NCI-H1436 treated with DMSO at 0.1 percent for 48 hours (cell line): ENCODE measurements at regions not wholly inside any gene's neighbourhood (a gene's known extent, or its start where the extent isn't known, plus 50 kb on each side); places are given as distances from the start of the nearest gene placed in this dataset.
"Not testable (repeated sequence)": the region's sequence is repeated elsewhere in the genome, so short reads cannot be mapped to it uniquely, and the experiment has no call there.

Experiments used
- DNase-seq: peaks from one replicate; lab custom pipeline; 2025; lab: John Stamatoyannopoulos, UW

DNA sequence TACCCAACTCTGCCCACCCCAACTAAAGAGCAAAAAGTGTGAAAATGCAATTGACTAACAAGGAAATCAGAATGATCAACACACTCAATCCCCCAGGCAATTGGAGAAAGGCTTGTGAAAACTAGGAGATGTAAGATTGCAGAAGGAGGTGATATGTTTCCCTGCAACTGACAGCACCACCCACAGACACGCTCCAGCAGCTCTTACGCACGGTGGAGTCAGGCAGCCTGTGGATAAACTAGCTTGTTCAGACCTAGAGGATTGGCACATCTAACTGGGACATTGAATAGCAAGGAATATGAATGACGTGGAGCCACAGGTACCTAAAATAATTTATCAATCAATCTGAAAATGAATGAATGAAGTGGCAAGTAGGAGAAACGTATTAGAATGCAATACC lies 125.7 kb upstream of the MYO3A start:
- DNase-seq, result no peak

- DNase-seq, result no peak
Observed at GRCh38 chr10:25811052-25811685, 122.9 kb upstream of the MYO3A start.

DNA sequence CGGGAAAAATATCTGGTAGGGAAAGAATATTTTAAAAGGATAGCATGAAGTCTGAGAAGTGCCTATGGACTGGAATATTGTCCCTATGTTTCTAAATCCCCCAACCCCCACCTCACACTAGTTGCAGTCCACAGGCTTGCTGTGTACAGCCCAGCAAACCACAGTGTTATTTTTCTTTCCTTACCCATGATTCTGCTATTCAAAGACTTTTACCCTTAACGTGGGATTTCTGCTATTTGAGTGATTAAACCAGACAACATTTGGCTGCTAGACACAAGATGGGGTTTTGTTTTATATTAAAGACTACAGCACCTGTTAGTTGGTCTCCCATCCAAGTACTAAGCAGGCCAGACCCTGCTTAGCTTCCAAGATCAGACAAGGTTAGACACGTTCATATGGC lies 120.5 kb upstream of the MYO3A start:
- no peak for DNase-seq

DNA sequence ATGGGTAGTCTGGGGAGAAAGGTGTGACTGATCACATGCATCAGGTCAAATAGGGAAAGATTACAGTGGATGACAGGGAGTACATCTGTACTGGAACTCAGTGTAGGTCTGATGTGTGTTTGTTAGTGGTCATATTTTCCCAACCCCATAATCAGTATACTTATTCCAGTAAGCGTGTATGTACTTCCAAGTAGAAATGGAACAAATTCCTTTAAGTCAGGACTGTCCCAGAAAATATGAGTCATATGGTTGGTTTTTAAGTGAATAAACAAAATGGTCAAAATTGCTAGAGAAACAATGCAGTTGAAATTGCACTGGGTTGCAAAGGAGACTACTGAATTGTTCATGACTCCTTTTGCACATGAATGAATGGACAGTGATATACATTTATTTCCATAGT lies 118.8 kb upstream of the MYO3A start:
- DNase-seq, result no peak

DNA sequence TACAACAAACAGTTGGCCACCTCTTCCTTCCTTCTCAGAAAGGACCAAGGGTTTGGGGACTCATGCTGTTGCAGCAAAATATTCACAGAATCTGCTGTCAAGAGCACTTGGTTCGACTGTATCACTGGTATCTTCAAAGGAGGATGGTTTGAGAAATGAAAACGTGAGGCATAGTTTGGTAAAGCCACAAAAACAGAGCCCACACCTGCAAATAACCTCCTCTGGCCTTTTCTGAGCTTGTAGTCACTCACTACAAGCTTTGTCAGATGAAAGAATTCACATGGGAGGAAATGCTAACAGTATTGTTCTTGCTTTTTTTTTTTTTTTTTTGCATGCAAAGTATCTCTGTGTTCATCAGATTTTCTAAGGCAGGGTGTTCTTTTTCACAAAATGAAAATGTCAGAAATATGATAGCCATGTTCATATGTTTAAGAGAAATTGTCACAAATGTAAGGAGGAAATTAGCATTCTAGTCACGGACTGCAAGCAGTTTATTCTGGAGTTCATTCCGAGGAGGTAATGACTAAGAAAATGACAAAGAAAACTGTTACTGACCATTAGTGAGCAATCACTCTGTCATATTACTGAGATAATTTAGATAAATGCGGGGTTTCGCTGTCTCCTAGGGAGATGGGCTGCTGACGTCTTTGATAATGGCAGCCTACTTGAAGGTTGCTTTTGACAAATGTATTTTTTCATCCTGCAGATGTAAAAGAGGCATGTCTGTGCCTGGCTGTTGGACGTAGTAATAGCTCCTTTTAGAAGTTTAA lies 117.8 kb upstream of the MYO3A start:
- DNase-seq, result peak; percentile 99

GRCh38 chr10:25817200-25817599 lies 116.8 kb upstream of the MYO3A start:
- no peak for DNase-seq

DNA sequence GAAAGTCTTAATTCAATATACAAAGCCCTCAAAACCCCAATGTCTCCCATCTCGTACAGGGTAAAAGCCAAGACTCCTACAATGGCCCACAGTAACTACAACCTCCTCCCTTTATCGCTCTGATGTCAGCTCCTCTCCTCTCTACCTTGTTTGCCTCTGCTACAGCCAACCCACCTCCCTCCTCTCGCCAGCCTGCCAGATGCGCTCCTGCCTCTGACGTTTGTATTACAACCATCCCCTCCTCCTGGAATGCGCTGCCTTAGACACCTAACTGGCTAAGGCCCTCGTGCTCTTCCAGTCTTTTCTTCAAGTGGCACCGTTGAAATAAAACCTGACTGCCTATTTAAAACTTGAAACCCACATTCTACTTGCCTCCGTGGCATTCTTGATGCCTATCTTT lies 115.3 kb upstream of the MYO3A start:
- DNase-seq, result peak; percentile 78

GRCh38 chr10:25820472-25820871 lies 113.6 kb upstream of the MYO3A start:
- DNase-seq, result no peak

- DNase-seq, result no peak
Observed at GRCh38 chr10:25820874-25821273, 113.2 kb upstream of the MYO3A start.

DNA sequence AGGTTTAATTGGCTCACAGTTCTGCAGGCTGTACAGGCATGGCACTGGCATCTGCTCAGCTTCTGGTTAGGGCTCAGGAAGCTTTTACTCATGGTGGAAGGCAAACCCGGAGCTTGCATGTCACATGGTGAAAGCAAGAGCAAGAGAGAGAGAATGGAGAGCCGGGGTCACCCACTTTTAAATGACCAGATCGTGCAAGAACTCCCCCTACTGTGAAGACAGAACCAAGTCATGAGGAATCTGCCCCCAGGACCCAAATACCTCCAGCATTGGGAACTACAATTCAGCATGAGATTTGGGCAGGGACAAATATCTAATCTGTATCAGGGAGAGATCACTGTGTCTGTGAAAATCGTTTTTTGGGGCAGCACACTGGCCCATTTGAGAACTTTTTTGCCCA lies 110.0 kb upstream of the MYO3A start:
- DNase-seq, result no peak

DNA sequence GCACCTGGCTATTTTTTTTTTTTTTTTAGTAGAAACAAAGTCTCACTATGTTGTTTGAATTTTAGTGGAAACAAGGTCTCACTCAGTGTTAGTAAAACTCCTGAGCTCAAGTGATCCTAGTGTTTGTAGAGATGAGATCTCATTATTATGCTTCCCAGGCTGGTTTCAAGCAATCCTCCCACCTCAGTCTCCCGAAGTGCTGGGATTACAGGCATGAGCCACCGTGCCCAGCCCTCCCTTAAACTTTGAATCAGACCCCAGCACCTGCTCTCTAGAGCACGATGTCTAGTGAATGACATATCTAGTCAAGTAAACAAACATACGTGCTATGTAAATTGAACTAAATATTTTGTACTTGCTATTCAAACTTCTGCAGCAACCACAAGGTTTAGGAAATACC lies 105.6 kb upstream of the MYO3A start:
- no peak for DNase-seq

GRCh38 chr10:25831080-25831479 lies 102.9 kb upstream of the MYO3A start:
- DNase-seq, result no peak

- no peak for DNase-seq
Observed at GRCh38 chr10:25839683-25840082, 94.3 kb upstream of the MYO3A start.

DNA sequence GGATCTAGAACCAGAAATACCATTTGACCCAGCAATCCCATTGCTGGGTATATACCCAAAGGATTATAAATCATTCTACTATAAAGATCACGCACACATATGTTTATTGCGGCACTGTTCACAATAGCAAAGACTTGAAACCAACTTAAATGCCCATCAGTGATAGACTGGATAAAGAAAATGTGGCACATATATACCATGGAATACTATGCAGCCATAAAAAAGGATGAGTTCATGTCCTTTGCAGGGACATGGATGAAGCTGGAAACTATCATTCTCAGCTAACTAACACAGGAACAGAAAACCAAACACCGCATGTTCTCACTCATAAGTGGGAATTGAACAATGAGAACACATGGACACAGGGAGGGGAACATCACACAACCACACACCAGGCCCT lies 93.2 kb upstream of the MYO3A start:
- DNase-seq, result not testable (repeated sequence)

- no peak for DNase-seq
Observed at GRCh38 chr10:25842146-25842545, 91.9 kb upstream of the MYO3A start.

DNA sequence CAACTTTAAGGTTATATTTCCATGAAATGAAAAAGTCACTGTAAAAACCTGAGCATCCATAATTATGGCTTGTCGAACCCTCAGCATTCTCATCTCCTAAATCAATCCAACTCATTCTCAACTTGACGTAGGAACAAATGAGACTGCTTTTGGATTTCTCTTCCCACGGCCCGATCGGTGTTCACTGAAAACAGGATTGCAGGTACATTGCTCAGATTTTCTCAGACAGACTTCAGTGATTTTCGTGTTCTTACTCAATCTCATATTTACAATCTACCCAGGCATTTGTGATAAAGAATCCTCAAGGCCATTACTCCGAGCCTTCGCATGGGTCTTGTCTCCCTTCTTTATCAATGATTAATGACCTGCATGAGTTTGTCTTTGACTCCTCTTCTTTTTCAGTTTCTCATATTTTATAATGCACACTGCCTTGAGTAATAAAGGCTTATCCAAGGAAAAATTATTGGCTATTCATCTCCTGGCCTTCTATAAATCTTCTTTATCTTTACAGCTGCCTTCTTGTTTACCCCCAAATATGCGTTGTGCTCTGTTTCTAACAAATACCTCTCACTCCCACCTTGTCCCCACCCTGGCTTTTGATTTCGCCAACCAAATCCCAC lies 90.4 kb upstream of the MYO3A start:
- no peak for DNase-seq

DNA sequence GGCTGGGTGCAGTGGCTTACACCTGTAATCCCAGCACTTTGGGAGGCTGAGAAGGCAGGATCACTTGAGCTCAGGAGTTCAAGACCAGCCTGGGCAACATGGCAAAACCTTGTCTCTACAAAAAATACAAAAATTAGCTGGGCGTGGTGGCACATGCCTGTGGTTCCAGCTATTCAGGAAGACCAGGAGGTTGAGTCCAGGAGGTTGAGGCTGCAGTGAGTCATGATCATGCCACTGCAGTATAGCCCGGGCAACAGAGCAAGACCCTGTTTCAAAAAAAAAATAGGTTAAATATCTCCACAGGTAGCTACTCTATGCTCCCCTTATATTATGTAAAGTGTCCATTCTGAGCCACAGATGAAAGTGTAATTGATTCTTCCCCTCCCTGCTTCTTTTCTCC lies 89.3 kb upstream of the MYO3A start:
- not testable (repeated sequence) for DNase-seq

GRCh38 chr10:25849268-25849667 lies 84.8 kb upstream of the MYO3A start:
- no peak for DNase-seq

- DNase-seq, result no peak
Observed at GRCh38 chr10:25849988-25850387, 84.0 kb upstream of the MYO3A start.

DNA sequence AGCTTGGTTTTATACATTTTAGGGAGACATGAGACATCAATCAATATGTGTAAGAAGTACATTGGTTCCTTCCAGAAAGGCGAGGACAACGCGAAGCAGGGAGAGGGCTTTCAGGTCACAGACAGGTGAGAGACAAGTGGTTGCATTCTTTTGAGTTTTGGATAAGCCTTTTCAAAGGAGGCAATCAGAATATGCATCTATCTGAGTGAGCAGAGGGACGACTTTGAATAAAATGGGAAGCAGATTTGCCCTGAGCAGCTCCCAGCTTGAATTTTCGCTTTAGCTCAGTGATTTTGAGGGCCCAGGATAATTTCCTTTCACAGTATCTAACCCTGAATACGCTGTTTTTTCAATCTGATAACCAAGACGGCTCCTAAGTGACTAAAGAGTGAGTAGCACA lies 82.5 kb upstream of the MYO3A start:
- DNase-seq, result no peak

- no peak for DNase-seq
Observed at GRCh38 chr10:25852364-25852941, 81.6 kb upstream of the MYO3A start.

- DNase-seq, result no peak
Observed at GRCh38 chr10:25858076-25858475, 76.0 kb upstream of the MYO3A start.

DNA sequence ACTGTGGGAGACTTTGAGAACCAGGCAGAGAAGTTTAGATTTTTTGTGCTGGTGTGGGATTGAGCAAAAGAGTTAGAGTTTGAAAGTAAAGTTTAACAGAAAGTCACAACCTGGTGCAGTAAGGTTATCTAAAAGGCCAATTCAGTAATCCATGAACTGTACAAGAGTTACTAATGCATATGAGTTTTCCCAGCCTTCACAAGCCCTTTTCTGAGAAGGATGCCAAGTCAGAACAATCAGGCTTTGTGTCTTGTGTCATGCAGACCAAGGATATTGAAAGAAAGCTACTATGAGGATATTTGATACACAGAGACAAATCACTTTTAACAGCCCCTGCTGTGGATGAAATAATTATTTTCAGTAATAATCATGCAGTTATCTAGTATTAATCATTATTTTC lies 68.8 kb upstream of the MYO3A start:
- no peak for DNase-seq
